ENCODE measurements at regions not wholly inside any gene's neighbourhood (a gene's known extent, or its start where the extent isn't known, plus 50 kb on each side); places are given as distances from the start of the nearest gene placed in this dataset.

DNA sequence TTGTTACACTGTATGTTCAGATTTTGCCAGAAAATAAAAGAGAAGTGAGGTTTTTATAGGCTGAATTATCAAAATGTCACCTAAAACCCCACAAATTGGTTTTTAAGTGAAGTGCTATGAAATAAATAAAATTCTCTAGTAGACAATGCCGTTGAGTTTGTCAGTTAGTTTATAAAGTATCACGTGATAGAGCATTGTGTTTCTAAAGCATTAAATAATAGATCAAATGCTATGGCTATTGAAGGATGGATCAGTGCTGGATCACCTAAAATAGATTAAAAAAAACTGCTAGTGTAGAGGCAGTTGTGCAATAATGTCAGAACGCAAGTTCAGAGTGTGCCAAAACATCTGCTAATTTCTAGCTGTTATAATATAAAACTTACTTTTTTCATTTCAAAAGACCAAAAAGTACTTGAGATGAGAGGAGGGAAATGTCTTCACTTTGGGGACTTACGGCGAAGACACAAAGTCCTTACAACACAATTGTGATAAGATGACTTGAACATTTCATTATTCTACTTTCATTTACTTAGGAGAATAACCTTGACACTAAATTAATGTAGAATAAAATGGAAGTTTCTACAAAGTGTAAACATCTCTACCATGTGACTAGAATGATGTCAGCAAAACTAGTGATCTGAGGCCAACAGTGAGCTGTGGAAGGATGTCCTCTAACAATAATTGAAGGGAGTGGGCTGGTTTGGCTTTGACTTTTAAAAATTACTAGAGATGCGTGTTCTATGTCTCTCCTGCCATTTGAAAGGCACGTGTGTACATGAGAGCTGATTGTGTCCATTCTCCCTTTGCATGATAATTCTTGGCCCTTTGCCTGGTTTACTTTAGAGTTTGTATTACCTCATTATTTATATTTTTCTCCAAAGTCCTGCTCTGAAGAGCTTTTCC is 154.4 kb upstream of the PDE3A start:
- no peak for DNase-seq

DNA sequence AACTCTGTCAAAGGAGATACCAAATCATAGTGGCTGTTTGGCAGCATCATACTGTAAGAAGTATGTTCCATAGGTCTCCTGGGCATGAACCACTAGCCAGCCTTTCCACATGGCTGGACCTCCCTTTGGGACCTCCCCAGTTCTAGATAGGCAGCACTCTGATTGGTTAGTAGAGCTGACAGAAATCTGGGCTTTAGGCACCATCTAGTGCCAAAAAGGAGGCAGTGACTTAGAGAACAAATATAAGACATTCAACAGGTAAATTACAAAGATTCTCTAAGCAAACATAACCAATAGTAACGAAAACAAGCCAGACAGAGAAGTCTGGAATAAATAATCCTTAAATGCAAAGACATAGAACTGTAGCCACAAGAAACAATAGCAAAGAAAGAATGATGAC is 148.0 kb upstream of the PDE3A start:
- DNase-seq = no peak

- no peak for DNase-seq
These were observed 135.2 kb upstream of the PDE3A start for GRCh38 chr12:20232931-20233675.

- DNase-seq = no peak
These were observed 133.9 kb upstream of the PDE3A start for GRCh38 chr12:20234474-20234873.

GRCh38 chr12:20237091-20237490 is 131.2 kb upstream of the PDE3A start:
- no peak for DNase-seq

DNA sequence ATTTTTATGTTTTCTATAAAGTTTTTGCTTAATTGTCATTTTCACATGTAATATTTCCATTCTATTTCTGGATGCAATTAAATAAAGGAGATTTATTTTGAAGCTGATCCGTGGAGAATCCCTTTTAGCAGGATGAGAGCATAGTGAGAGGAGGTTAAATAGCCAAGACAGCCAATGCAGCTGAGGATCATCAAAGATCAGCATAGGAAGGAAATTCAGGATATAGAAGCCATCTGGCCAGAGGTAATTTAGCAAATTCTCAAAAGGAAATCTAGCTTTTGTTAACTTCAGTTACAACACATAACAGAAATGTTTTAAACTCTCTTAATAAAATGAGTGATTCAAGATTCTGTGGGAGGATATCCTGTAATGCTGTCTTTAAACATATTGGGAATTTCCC is 122.8 kb upstream of the PDE3A start:
- no peak for DNase-seq

GRCh38 chr12:20248646-20249045 is 119.7 kb upstream of the PDE3A start:
- DNase-seq = no peak

- no peak for DNase-seq
These were observed 117.6 kb upstream of the PDE3A start for GRCh38 chr12:20250761-20251160.

GRCh38 chr12:20257311-20257710 is 111.0 kb upstream of the PDE3A start:
- DNase-seq = no peak

- no peak for DNase-seq
These were observed 108.6 kb upstream of the PDE3A start for GRCh38 chr12:20259786-20260185.

DNA sequence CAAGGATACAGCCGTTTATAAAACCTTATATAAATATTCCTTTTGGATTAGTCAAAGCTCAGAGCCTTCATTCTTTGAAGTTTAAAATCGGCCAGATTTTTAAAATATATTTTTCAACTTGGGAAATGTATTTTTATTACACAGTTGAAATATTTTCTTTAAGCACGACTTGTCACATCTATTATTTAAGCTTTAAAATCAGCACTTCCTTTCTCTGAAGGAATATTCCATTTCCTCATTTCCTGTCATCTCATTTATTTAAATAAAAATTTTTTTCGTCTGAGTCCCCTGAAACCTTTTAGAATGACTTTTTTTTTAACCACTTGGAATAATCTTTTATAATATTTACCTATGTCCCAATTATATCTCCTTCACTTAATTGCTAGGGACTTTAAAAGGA is 107.5 kb upstream of the PDE3A start:
- no peak for DNase-seq

GRCh38 chr12:20262119-20262518 is 106.2 kb upstream of the PDE3A start:
- no peak for DNase-seq

GRCh38 chr12:20264026-20264425 is 104.3 kb upstream of the PDE3A start:
- no peak for DNase-seq

- no peak for DNase-seq
These were observed 103.7 kb upstream of the PDE3A start for GRCh38 chr12:20264608-20265114.

GRCh38 chr12:20268121-20268732 is 100.1 kb upstream of the PDE3A start:
- DNase-seq = no peak

DNA sequence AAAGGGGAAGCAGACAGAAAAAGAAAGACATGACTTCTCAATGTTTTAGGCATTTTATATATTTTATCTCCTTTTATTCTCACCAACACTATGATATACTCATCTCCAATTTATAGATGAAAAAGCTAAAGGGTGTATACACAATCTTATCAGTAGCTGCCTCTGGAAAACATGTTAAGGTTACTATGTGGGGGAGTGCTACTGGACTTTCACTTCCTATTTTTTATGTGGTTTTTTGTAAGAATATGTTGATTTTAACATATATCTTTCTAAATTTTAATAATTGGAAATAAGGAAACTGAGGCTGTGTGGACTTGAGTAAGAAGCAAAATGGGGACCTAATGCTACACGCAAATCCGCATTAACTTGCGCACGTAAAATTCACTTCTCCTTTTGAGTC is 99.6 kb upstream of the PDE3A start:
- DNase-seq = no peak

DNA sequence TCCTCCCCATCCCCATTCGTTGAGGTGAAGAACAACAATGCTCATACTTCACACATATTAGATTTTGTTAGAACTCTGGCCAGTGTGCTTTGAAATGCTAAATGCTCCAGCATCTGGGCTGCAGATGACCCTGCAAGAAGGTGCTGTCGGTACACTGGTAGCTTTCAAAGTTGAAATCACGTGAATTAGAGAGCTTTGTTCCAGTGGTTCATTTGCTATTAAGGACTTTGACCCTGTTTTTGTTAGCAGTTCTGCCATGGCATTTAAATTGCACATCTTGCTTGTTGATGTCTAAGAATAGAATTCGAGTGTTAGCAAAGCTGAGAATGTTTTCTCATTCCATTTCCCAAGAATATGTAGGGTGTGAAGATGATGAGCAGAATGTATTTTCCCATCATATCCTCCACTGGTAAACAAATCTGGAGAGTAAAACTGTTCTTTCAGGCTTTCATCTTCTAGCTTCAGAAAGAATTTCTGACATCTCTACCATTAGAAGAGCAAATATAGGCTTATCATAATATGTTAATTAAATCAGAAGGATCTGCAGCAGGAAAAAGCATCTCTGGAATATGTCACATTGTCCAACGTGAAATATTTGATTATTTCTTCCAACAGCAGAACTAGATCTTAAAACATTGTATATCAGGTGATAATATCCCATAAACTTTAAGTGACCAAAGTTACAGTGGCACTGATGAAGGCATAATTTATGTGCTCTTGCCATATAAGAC is 98.8 kb upstream of the PDE3A start:
- no peak for DNase-seq

DNA sequence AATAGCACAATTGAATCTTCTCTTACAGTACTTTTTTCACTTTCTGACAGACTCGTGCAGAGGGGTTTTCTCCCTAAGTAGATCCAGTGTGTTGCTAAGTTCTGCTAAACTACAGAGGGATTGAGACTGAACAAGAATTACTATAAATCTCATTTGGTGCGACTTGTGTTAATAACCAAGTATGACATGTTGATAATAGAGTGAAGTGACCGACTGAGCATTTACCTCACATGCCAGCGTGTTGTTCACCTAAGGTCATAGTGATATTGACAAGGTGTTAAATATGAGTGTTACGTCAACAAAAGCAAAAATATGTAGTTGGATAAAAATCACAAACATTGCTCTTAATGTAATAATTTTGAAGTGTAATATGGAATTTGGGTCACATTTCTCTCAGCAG is 97.8 kb upstream of the PDE3A start:
- DNase-seq = no peak

- no peak for DNase-seq
These were observed 96.2 kb upstream of the PDE3A start for GRCh38 chr12:20272161-20272560.

GRCh38 chr12:20272801-20273200 is 95.5 kb upstream of the PDE3A start:
- no peak for DNase-seq

DNA sequence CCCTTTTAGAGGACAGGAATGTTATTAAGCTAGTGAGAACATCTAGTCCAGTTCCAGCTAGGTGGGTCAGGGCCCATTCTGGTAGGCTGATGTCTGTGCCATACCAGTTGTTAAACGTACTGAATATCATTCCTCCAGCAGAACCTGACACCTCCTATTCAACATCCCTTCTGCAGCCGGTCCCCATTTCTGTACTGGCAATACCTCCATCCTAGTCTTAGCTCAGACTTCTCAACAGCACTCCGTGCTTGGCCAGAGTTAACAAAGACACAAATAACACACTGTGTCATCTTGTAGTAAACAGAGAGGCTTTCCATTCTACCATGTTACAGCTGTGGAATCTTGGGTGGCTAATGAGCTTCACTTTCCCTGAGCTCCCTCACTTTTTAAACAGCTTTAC is 94.3 kb upstream of the PDE3A start:
- DNase-seq = no peak

GRCh38 chr12:20278276-20278675 is 90.1 kb upstream of the PDE3A start:
- no peak for DNase-seq

GRCh38 chr12:20280515-20280914 is 87.8 kb upstream of the PDE3A start:
- no peak for DNase-seq
